IgD-negative memory B cell (primary cell): ENCODE measurements at regions not wholly inside any gene's neighbourhood (a gene's known extent, or its start where the extent isn't known, plus 50 kb on each side); places are given as distances from the start of the nearest gene placed in this dataset.

Experiments used
- H3K27ac Mint-ChIP-seq, 3 donors: one replicate each; pipeline ENCODE4 v1.8.0; 2020 to 2022; ENCODE audit warnings: mild to moderate bottlenecking in 3 of 3, mixed read lengths in 3 of 3, moderate library complexity in 1 of 3
- H3K27me3 Mint-ChIP-seq: one replicate; pipeline ENCODE4 v1.8.0; 2021; ENCODE audit warnings: mixed read lengths
- H3K36me3 Mint-ChIP-seq: one replicate; pipeline ENCODE4 v1.8.0; 2020; ENCODE audit warnings: mild to moderate bottlenecking, mixed read lengths
- H3K4me1 Mint-ChIP-seq, 3 donors: one replicate each; pipeline ENCODE4 v1.8.0; 2020 to 2022; ENCODE audit warnings: mixed read lengths in 3 of 3, mild to moderate bottlenecking in 1 of 3
- H3K4me3 Mint-ChIP-seq, 4 donors: one replicate each; pipeline ENCODE4 v1.8.0; 2020 to 2022; ENCODE audit warnings: mild to moderate bottlenecking in 4 of 4, mixed read lengths in 4 of 4, moderate library complexity in 3 of 4
- H3K9me3 Mint-ChIP-seq, 3 donors: one replicate each; pipeline ENCODE4 v1.8.0; 2020 to 2021; ENCODE audit warnings: mixed read lengths in 3 of 3, mild to moderate bottlenecking in 1 of 3

- H3K4me3 Mint-ChIP-seq: no peak overlapping the region
- no peaks in the 10 kb centered on the region for H3K9me3 Mint-ChIP-seq
- peaks cover 9% of the 10 kb centered on the region for H3K27me3 Mint-ChIP-seq
- no peak overlapping the region for H3K27ac Mint-ChIP-seq
- H3K36me3 Mint-ChIP-seq: peaks cover 1% of the 10 kb centered on the region
- H3K4me1 Mint-ChIP-seq: peaks cover 0 to 3% (median 0%) of the 10 kb centered on the region in 3 donors
Observed at GRCh38 chr6:138550346-138550767, 51.1 kb upstream of the NHSL1 start.

GRCh38 chr6:138554146-138554545 lies 54.9 kb upstream of the NHSL1 start:
- no peak overlapping the region for H3K27ac Mint-ChIP-seq
- H3K36me3 Mint-ChIP-seq: peaks cover 1% of the 10 kb centered on the region
- no peaks in the 10 kb centered on the region for H3K9me3 Mint-ChIP-seq
- H3K4me3 Mint-ChIP-seq: no peak overlapping the region
- peaks cover 0 to 3% (median 0%) of the 10 kb centered on the region in 3 donors for H3K4me1 Mint-ChIP-seq
- peaks cover 6% of the 10 kb centered on the region for H3K27me3 Mint-ChIP-seq

GRCh38 chr6:138555421-138555988 lies 56.2 kb upstream of the NHSL1 start:
- Mint-ChIP-seq H3K27ac (no peak overlapping the region), H3K36me3 (peaks cover 1% of the 10 kb centered on the region), H3K4me3 (no peak overlapping the region), H3K4me1 (peaks cover 0 to 3% (median 0%) of the 10 kb centered on the region in 3 donors), H3K9me3 (no peaks in the 10 kb centered on the region), H3K27me3 (peaks cover 9% of the 10 kb centered on the region)

- peaks cover 13% of the 10 kb centered on the region for H3K27me3 Mint-ChIP-seq
- peaks cover 0 to 3% (median 0%) of the 10 kb centered on the region in 3 donors for H3K4me1 Mint-ChIP-seq
- peaks cover 1% of the 10 kb centered on the region for H3K36me3 Mint-ChIP-seq
- H3K4me3 Mint-ChIP-seq: no peak overlapping the region
- H3K9me3 Mint-ChIP-seq: no peaks in the 10 kb centered on the region
- H3K27ac Mint-ChIP-seq: no peak overlapping the region
Observed at GRCh38 chr6:138557147-138557546, 57.9 kb upstream of the NHSL1 start.

- Mint-ChIP-seq H3K36me3 (no peaks in the 10 kb centered on the region), H3K9me3 (no peaks in the 10 kb centered on the region), H3K4me1 (peaks cover 0 to 3% (median 0%) of the 10 kb centered on the region in 3 donors), H3K27me3 (peaks cover 13% of the 10 kb centered on the region), H3K4me3 (no peak overlapping the region), H3K27ac (no peak overlapping the region)
Observed at GRCh38 chr6:138559143-138559542, 59.8 kb upstream of the NHSL1 start.

- Mint-ChIP-seq H3K36me3 (no peaks in the 10 kb centered on the region), H3K27me3 (peaks cover 15% of the 10 kb centered on the region), H3K9me3 (no peaks in the 10 kb centered on the region), H3K4me3 (no peak overlapping the region), H3K4me1 (no peaks in the 10 kb centered on the region), H3K27ac (no peak overlapping the region)
Observed at GRCh38 chr6:138560130-138560860, 61.0 kb upstream of the NHSL1 start.

- H3K9me3 Mint-ChIP-seq: no peaks in the 10 kb centered on the region
- no peak overlapping the region for H3K27ac Mint-ChIP-seq
- H3K27me3 Mint-ChIP-seq: peaks cover 12% of the 10 kb centered on the region
- H3K4me1 Mint-ChIP-seq: no peaks in the 10 kb centered on the region
- H3K36me3 Mint-ChIP-seq: no peaks in the 10 kb centered on the region
- no peak overlapping the region for H3K4me3 Mint-ChIP-seq
Observed at GRCh38 chr6:138562691-138563090, 63.4 kb upstream of the NHSL1 start.

- Mint-ChIP-seq H3K27ac (no peak overlapping the region), H3K4me3 (no peak overlapping the region), H3K9me3 (no peaks in the 10 kb centered on the region), H3K4me1 (no peaks in the 10 kb centered on the region), H3K27me3 (peaks cover 12% of the 10 kb centered on the region), H3K36me3 (no peaks in the 10 kb centered on the region)
Observed at GRCh38 chr6:138563231-138563630, 63.9 kb upstream of the NHSL1 start.

- Mint-ChIP-seq H3K27me3 (peaks cover 12% of the 10 kb centered on the region), H3K9me3 (no peaks in the 10 kb centered on the region), H3K36me3 (no peaks in the 10 kb centered on the region)
Observed at GRCh38 chr6:138563650-138564049, 64.4 kb upstream of the NHSL1 start.

GRCh38 chr6:138564170-138564721 lies 65.0 kb upstream of the NHSL1 start:
- H3K9me3 Mint-ChIP-seq: no peaks in the 10 kb centered on the region
- H3K36me3 Mint-ChIP-seq: no peaks in the 10 kb centered on the region
- peaks cover 12% of the 10 kb centered on the region for H3K27me3 Mint-ChIP-seq
- no peaks in the 10 kb centered on the region for H3K4me1 Mint-ChIP-seq
- H3K27ac Mint-ChIP-seq: no peak overlapping the region
- no peak overlapping the region for H3K4me3 Mint-ChIP-seq

More at GRCh38 chr6:138563650-138564049, 64.4 kb upstream of the NHSL1 start:
- Mint-ChIP-seq H3K4me1 (no peaks in the 10 kb centered on the region), H3K27ac (no peak overlapping the region), H3K4me3 (no peak overlapping the region)

GRCh38 chr6:138567052-138567451 lies 67.8 kb upstream of the NHSL1 start:
- H3K36me3 Mint-ChIP-seq: no peaks in the 10 kb centered on the region
- no peak overlapping the region for H3K27ac Mint-ChIP-seq
- H3K27me3 Mint-ChIP-seq: peaks cover 7% of the 10 kb centered on the region
- H3K4me3 Mint-ChIP-seq: no peak overlapping the region
- peaks cover 0 to 2% (median 0%) of the 10 kb centered on the region in 3 donors for H3K4me1 Mint-ChIP-seq
- no peaks in the 10 kb centered on the region for H3K9me3 Mint-ChIP-seq

GRCh38 chr6:138568997-138569396 lies 69.7 kb upstream of the NHSL1 start:
- no peak overlapping the region for H3K27ac Mint-ChIP-seq
- H3K4me1 Mint-ChIP-seq: peaks cover 0 to 2% (median 0%) of the 10 kb centered on the region in 3 donors
- no peaks in the 10 kb centered on the region for H3K9me3 Mint-ChIP-seq
- no peak overlapping the region for H3K4me3 Mint-ChIP-seq
- peaks cover 8% of the 10 kb centered on the region for H3K27me3 Mint-ChIP-seq
- no peaks in the 10 kb centered on the region for H3K36me3 Mint-ChIP-seq

- Mint-ChIP-seq H3K4me1 (peaks cover 0 to 2% (median 0%) of the 10 kb centered on the region in 3 donors), H3K4me3 (no peak overlapping the region), H3K27me3 (peaks cover 7% of the 10 kb centered on the region), H3K9me3 (no peaks in the 10 kb centered on the region), H3K36me3 (no peaks in the 10 kb centered on the region), H3K27ac (no peak overlapping the region)
Observed at GRCh38 chr6:138569554-138569953, 70.3 kb upstream of the NHSL1 start.

GRCh38 chr6:138569970-138570724 lies 70.9 kb upstream of the NHSL1 start:
- no peak overlapping the region for H3K4me3 Mint-ChIP-seq
- no peak overlapping the region for H3K27ac Mint-ChIP-seq
- H3K36me3 Mint-ChIP-seq: no peaks in the 10 kb centered on the region
- no peaks in the 10 kb centered on the region for H3K9me3 Mint-ChIP-seq
- peaks cover 0 to 2% (median 0%) of the 10 kb centered on the region in 3 donors for H3K4me1 Mint-ChIP-seq
- peaks cover 5% of the 10 kb centered on the region for H3K27me3 Mint-ChIP-seq

GRCh38 chr6:138570725-138571029 lies 71.4 kb upstream of the NHSL1 start:
- peaks cover 0 to 2% (median 0%) of the 10 kb centered on the region in 3 donors for H3K4me1 Mint-ChIP-seq
- H3K9me3 Mint-ChIP-seq: no peaks in the 10 kb centered on the region
- H3K36me3 Mint-ChIP-seq: no peaks in the 10 kb centered on the region
- peaks cover 5% of the 10 kb centered on the region for H3K27me3 Mint-ChIP-seq
- H3K27ac Mint-ChIP-seq: no peak overlapping the region
- no peak overlapping the region for H3K4me3 Mint-ChIP-seq
